Panc1 (cell line): ENCODE measurements at regions not wholly inside any gene's neighbourhood (a gene's known extent, or its start where the extent isn't known, plus 50 kb on each side); places are given as distances from the start of the nearest gene placed in this dataset.

Source experiments
- ATAC-seq: fragments of 200-7000 bp; cut with Tn5 transposase; 2 replicates; pipeline ENCODE4 v1.9.1; 2020; ENCODE audit warnings: mild to moderate bottlenecking, moderate library complexity
- BruUV-seq: library from RNA; stranded (reverse); fragments of 400-500 nt; replicated peaks from 2 replicates; lab custom pipeline; 2021; lab: Mats Ljungman, UMichigan
- CTCF ChIA-PET: fragments of 300-600 bp; sonication (Branson Sonifier 250); formaldehyde crosslinking; loops from one replicate; lab custom pipeline; 2022; ENCODE audit warnings: antibody characterized with exemption; lab: Charles Lee
- POLR2A ChIA-PET: fragments of 300-600 bp; sonication (Branson Sonifier 250); formaldehyde crosslinking; loops from one replicate; lab custom pipeline; 2022; ENCODE audit warnings: antibody characterized with exemption; lab: Charles Lee
- DNase-seq: peaks from one replicate; pipeline ENCODE4 v3.0.0-alpha.2; 2010; ENCODE audit warnings: low read depth, low spot score
- H3K27ac ChIP-seq: 2 replicates; pipeline ENCODE4 v1.5.1; 2011; ENCODE audit warnings: mild to moderate bottlenecking, low read length, inconsistent platforms
- H3K27me3 ChIP-seq: fragments of 200-500 bp; sonication (Bioruptor generic); 2 replicates; pipeline ENCODE4 v1.6.0; 2014; ENCODE audit warnings: low read length, inconsistent platforms; ENCODE audit not compliant: control insufficient read depth, insufficient read depth
- H3K36me3 ChIP-seq: fragments of 200-500 bp; sonication (Bioruptor generic); 2 replicates; pipeline ENCODE4 v1.5.1; 2014; ENCODE audit warnings: inconsistent platforms, mild to moderate bottlenecking, low read length, moderate library complexity; ENCODE audit not compliant: control insufficient read depth, insufficient read depth
- H3K4me1 ChIP-seq: 2 replicates; pipeline ENCODE4 v1.5.1; 2011; ENCODE audit warnings: inconsistent platforms, mild to moderate bottlenecking, low read length, moderate library complexity; ENCODE audit not compliant: control insufficient read depth, insufficient read depth
- H3K4me3 ChIP-seq, 2 experiments: 2 replicates each; pipeline ENCODE4 v1.5.1; 2011 to 2012; ENCODE audit warnings: low read depth in 2 of 2, low read length in 2 of 2, mild to moderate bottlenecking in 2 of 2, inconsistent platforms in 1 of 2, moderate library complexity in 1 of 2
- H3K9me3 ChIP-seq: fragments of 200-500 bp; sonication (Bioruptor generic); 2 replicates; pipeline ENCODE4 v1.5.1; 2014; ENCODE audit warnings: low read depth, mild to moderate bottlenecking, inconsistent platforms, low read length, moderate library complexity; ENCODE audit not compliant: control insufficient read depth, insufficient read depth
- POLR2AphosphoS5 ChIP-seq: IDR thresholded peaks from 2 replicates; pipeline ENCODE4 v1.6.1; 2012; ENCODE audit warnings: mild to moderate bottlenecking, low read depth, low read length, moderate library complexity
- REST ChIP-seq, 2 experiments: IDR thresholded peaks; 2 replicates each; pipeline ENCODE4 v1.6.1; 2011 to 2012; ENCODE audit warnings: low read depth in 2 of 2, control low read depth in 1 of 2, low read length in 1 of 2, mild to moderate bottlenecking in 1 of 2, moderate library complexity in 1 of 2; ENCODE audit not compliant: insufficient read depth in 1 of 2
- SIN3A ChIP-seq: IDR thresholded peaks from 2 replicates; pipeline ENCODE4 v1.6.1; 2012; ENCODE audit warnings: low read depth, mild to moderate bottlenecking, low read length, moderate library complexity, borderline replicate concordance; ENCODE audit not compliant: insufficient read depth
- TCF7L2 ChIP-seq: IDR thresholded peaks from 2 replicates; pipeline ENCODE4 v1.6.1; 2011; ENCODE audit warnings: mild to moderate bottlenecking, low read depth, low read length, inconsistent platforms
- in situ Hi-C: cut with HindIII; loops from 2 replicates; pipeline ENCODE4 v1.10.0; 2016; ENCODE audit warnings: low sequenced_read_pairs, low pct_unique_long_range_greater_than_20kb
- intact Hi-C: fragments of 100-400 bp; cut with micrococcal nuclease; formaldehyde crosslinking; loops from one replicate; pipeline ENCODE4 v1.10.0; 2022; ENCODE audit not compliant: unreplicated experiment
- TF ChIP-seq, protein P1 (sequence below): fragments of 450-650 bp; IDR thresholded peaks from 2 replicates; pipeline ENCODE4 v1.5.1; 2017; ENCODE audit warnings: mild to moderate bottlenecking

- DNase-seq, result no peak
- no peak for ATAC-seq
- H3K27ac ChIP-seq, result peak overlapping the region; percentile 36; the same call in 1 of the 2 replicates
- in situ Hi-C loops, result no loop called here
- TF ChIP-seq, protein P1, sequence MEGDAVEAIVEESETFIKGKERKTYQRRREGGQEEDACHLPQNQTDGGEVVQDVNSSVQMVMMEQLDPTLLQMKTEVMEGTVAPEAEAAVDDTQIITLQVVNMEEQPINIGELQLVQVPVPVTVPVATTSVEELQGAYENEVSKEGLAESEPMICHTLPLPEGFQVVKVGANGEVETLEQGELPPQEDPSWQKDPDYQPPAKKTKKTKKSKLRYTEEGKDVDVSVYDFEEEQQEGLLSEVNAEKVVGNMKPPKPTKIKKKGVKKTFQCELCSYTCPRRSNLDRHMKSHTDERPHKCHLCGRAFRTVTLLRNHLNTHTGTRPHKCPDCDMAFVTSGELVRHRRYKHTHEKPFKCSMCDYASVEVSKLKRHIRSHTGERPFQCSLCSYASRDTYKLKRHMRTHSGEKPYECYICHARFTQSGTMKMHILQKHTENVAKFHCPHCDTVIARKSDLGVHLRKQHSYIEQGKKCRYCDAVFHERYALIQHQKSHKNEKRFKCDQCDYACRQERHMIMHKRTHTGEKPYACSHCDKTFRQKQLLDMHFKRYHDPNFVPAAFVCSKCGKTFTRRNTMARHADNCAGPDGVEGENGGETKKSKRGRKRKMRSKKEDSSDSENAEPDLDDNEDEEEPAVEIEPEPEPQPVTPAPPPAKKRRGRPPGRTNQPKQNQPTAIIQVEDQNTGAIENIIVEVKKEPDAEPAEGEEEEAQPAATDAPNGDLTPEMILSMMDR, result no peak
- TF ChIP-seq TCF7L2, result no peak
- TF ChIP-seq REST (IDR thresholded peaks at IDR 0.05; ENCODE audit: insufficient read depth in 1 of 2, low read depth in 2 of 2, low read length in 1 of 2), result no peak
- TF ChIP-seq SIN3A, result no peak
- no peak for TF ChIP-seq POLR2AphosphoS5
- no peaks in the 10 kb centered on the region for H3K9me3 ChIP-seq
- no peaks in the 10 kb centered on the region; the same call in 1 of the 2 replicates for H3K4me1 ChIP-seq
- no TSS peak for BruUV-seq
- ChIA-PET CTCF (no interaction called here), POLR2A (no interaction called here)
- H3K36me3 ChIP-seq, result no peaks in the 10 kb centered on the region
- no peaks in the 10 kb centered on the region for H3K27me3 ChIP-seq
- H3K4me3 ChIP-seq, result no peak overlapping the region
- intact Hi-C loops, result no loop called here
Observed at GRCh38 chr2:163369111-163369510, 366.7 kb downstream of the FIGN start.

GRCh38 chr2:163368655-163369054, 367.2 kb downstream of the FIGN start:
- ChIA-PET POLR2A (no interaction called here), CTCF (no interaction called here)
- no TSS peak for BruUV-seq
- H3K9me3 ChIP-seq, result no peaks in the 10 kb centered on the region
- no peaks in the 10 kb centered on the region; the same call in 1 of the 2 replicates for H3K4me1 ChIP-seq
- no peaks in the 10 kb centered on the region for H3K27me3 ChIP-seq
- no peak for ATAC-seq
- TF ChIP-seq SIN3A, result no peak
- TF ChIP-seq, protein P1, result no peak
- TF ChIP-seq TCF7L2, result no peak
- TF ChIP-seq POLR2AphosphoS5, result no peak
- TF ChIP-seq REST (IDR thresholded peaks at IDR 0.05; ENCODE audit: insufficient read depth in 1 of 2, low read depth in 2 of 2, low read length in 1 of 2), result no peak
- intact Hi-C loops (no loop called here), in situ Hi-C loops (no loop called here)
- no peak for DNase-seq
- H3K4me3 ChIP-seq, result no peak overlapping the region
- peak overlapping the region; percentile 36; the same call in 1 of the 2 replicates for H3K27ac ChIP-seq
- no peaks in the 10 kb centered on the region for H3K36me3 ChIP-seq
